Upper lobe of right lung (tissue), 1 donor: ENCODE measurements at regions not wholly inside any gene's neighbourhood (a gene's known extent, or its start where the extent isn't known, plus 50 kb on each side); places are given as distances from the start of the nearest gene placed in this dataset.

Experiments used
- ATAC-seq: fragments of 200-7000 bp; cut with Tn5 transposase; one replicate; pipeline ENCODE4 v1.9.1; 2020; ENCODE audit warnings: mild to moderate bottlenecking, moderate library complexity
- DNase-seq: peaks from one replicate; pipeline ENCODE4 v3.0.0-alpha.2; 2020
- H3K27ac ChIP-seq: fragments of 200-600 bp; one replicate; pipeline ENCODE4 v1.8.0; 2022
- H3K27me3 ChIP-seq: fragments of 200-600 bp; one replicate; pipeline ENCODE4 v1.8.0; 2022; ENCODE audit warnings: mild to moderate bottlenecking
- H3K36me3 ChIP-seq: fragments of 200-600 bp; one replicate; pipeline ENCODE4 v1.8.0; 2022
- H3K4me1 ChIP-seq: fragments of 200-600 bp; one replicate; pipeline ENCODE4 v1.8.0; 2022
- H3K4me3 ChIP-seq: fragments of 200-600 bp; one replicate; pipeline ENCODE4 v1.8.0; 2022; ENCODE audit warnings: mild to moderate bottlenecking
- H3K9me3 ChIP-seq: fragments of 200-600 bp; one replicate; pipeline ENCODE4 v1.8.0; 2022
- CTCF ChIP-seq: fragments of 200-600 bp; IDR thresholded peaks from one replicate; pipeline ENCODE4 v1.8.0; 2022; ENCODE audit warnings: antibody characterized with exemption
- intact Hi-C: fragments of 100-400 bp; cut with DNase I; formaldehyde crosslinking; loops from one replicate; pipeline ENCODE4 v1.11.0; 2022
- donor health status: DM: no; HTN: yes; CAD: no; lungs with severe emphysema.

DNA sequence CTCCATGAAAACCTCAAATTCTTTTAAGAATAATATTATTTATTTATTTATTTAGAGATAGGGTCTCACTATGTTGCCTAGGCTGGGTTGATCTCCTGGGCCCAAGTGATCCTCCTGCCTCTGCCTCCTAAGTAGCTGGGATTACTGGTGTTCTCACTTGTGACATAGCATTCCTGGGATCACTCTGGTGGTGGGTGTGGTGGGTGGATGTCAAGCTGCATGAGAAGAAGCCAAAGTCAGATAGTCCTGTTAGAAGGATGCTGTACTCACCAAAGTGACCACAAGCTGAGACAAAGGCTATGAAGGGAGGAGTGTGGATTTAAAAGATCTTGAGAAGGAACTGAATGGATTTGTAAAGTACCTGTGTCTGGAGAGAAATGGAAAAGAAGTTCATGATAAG is 87.9 kb upstream of the SPON1 start:
- ATAC-seq (no peak), DNase-seq (no peak)
- intact Hi-C loops: no loop called here
- H3K27ac ChIP-seq: no peak overlapping the region
- no peak for TF ChIP-seq CTCF
- no peaks in the 10 kb centered on the region for H3K9me3 ChIP-seq
- H3K27me3 ChIP-seq: no peaks in the 10 kb centered on the region
- H3K36me3 ChIP-seq: no peaks in the 10 kb centered on the region
- no peak overlapping the region for H3K4me3 ChIP-seq
- no peaks in the 10 kb centered on the region for H3K4me1 ChIP-seq

- Histone ChIP-seq H3K4me1 (no peaks in the 10 kb centered on the region), H3K4me3 (no peak overlapping the region), H3K27me3 (no peaks in the 10 kb centered on the region), H3K36me3 (no peaks in the 10 kb centered on the region), H3K27ac (no peak overlapping the region), H3K9me3 (no peaks in the 10 kb centered on the region)
- DNase-seq: no peak
- TF ChIP-seq CTCF: no peak
- intact Hi-C loops: no loop called here
- no peak for ATAC-seq
These were observed 86.9 kb upstream of the SPON1 start for GRCh38 chr11:13875643-13876042.

GRCh38 chr11:13876423-13876822 is 86.1 kb upstream of the SPON1 start:
- Histone ChIP-seq H3K27me3 (no peaks in the 10 kb centered on the region), H3K4me1 (no peaks in the 10 kb centered on the region), H3K9me3 (no peaks in the 10 kb centered on the region), H3K27ac (no peak overlapping the region), H3K36me3 (no peaks in the 10 kb centered on the region), H3K4me3 (no peak overlapping the region)
- TF ChIP-seq CTCF: no peak
- intact Hi-C loops: no loop called here
- DNase-seq (no peak), ATAC-seq (no peak)

GRCh38 chr11:13878077-13878476 is 84.4 kb upstream of the SPON1 start:
- Histone ChIP-seq H3K9me3 (no peaks in the 10 kb centered on the region), H3K4me3 (no peak overlapping the region), H3K4me1 (no peaks in the 10 kb centered on the region), H3K27me3 (no peaks in the 10 kb centered on the region), H3K27ac (no peak overlapping the region), H3K36me3 (no peaks in the 10 kb centered on the region)
- ATAC-seq (no peak), DNase-seq (no peak)
- intact Hi-C loops: no loop called here
- no peak for TF ChIP-seq CTCF

GRCh38 chr11:13880634-13881033 is 81.9 kb upstream of the SPON1 start:
- Histone ChIP-seq H3K27me3 (no peaks in the 10 kb centered on the region), H3K4me3 (no peak overlapping the region), H3K36me3 (no peaks in the 10 kb centered on the region), H3K27ac (no peak overlapping the region), H3K4me1 (no peaks in the 10 kb centered on the region), H3K9me3 (no peaks in the 10 kb centered on the region)
- ATAC-seq (no peak), DNase-seq (no peak)
- TF ChIP-seq CTCF: no peak
- intact Hi-C loops: no loop called here

GRCh38 chr11:13881226-13881905 is 81.2 kb upstream of the SPON1 start:
- Histone ChIP-seq H3K36me3 (no peaks in the 10 kb centered on the region), H3K4me3 (no peak overlapping the region), H3K27me3 (no peaks in the 10 kb centered on the region), H3K27ac (no peak overlapping the region), H3K4me1 (no peaks in the 10 kb centered on the region), H3K9me3 (no peaks in the 10 kb centered on the region)
- ATAC-seq (no peak), DNase-seq (no peak)
- intact Hi-C loops: no loop called here
- no peak for TF ChIP-seq CTCF
